AG09319 (cell line): ENCODE measurements at regions not wholly inside any gene's neighbourhood (a gene's known extent, or its start where the extent isn't known, plus 50 kb on each side); places are given as distances from the start of the nearest gene placed in this dataset.

Experiments
- DNase-seq: peaks from one replicate; pipeline ENCODE4 v3.0.0-alpha.2; 2010; ENCODE audit warnings: low read depth; ENCODE audit errors: extremely low read depth
- TF ChIP-seq, protein P1 (sequence below): IDR thresholded peaks from 2 replicates; pipeline ENCODE4 v1.5.1; 2011; ENCODE audit warnings: low read depth, mild to moderate bottlenecking, inconsistent platforms, low read length, moderate library complexity

DNA sequence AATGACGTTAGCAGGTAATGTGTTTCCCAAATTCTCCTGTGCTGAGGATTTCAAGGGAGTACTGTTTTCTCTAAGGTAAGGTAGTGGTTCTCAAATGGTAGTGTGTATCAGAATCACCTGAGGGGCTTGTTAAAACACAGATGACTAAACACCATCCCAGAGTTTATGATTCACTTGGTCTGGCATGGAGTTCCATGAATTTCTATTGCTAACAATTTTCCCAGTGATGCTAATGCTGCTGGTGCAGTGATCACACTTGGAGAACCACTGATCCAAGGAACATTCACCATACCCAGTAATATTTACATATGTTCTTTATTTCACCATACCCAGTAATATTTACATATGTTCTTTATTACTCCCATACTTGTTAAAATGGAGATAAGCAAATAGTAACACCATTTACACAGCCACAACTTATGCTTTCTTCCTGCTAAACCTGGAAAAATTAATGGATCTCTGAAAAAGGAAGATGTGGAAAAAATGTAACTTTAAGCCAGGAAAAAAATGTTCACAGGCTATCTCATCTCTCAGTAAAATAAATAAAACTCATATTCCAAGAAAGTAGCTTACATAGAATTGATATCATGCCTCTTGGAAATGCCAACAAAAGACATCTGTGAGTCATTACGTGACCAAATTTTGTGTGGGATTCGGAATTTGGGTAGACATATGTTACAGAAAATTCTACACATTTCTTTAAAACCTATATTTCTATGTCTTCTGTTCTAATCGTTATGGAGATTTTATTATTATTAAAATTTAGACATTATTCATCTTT, 129.5 kb downstream of the MMUT start:
- TF ChIP-seq, protein P1, sequence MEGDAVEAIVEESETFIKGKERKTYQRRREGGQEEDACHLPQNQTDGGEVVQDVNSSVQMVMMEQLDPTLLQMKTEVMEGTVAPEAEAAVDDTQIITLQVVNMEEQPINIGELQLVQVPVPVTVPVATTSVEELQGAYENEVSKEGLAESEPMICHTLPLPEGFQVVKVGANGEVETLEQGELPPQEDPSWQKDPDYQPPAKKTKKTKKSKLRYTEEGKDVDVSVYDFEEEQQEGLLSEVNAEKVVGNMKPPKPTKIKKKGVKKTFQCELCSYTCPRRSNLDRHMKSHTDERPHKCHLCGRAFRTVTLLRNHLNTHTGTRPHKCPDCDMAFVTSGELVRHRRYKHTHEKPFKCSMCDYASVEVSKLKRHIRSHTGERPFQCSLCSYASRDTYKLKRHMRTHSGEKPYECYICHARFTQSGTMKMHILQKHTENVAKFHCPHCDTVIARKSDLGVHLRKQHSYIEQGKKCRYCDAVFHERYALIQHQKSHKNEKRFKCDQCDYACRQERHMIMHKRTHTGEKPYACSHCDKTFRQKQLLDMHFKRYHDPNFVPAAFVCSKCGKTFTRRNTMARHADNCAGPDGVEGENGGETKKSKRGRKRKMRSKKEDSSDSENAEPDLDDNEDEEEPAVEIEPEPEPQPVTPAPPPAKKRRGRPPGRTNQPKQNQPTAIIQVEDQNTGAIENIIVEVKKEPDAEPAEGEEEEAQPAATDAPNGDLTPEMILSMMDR = no peak
- no peak for DNase-seq

DNA sequence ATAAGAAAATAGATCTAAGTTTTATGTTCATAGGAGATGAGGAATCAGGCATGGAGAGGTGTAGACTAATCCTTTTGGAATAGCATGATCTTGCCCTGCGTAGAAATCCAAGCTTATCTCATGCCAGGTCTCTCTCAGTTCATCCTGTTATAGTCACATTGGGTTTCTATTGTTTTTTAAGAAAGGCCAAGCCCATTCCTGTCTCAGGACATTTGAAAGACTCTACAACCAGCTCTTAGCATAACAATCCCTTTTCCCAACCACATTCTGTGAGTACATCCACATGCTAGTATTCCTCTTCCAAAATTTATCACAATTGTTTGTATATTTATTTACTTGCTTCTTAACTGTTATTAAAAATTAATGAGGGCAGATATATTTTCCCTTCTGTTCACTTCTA, 130.3 kb downstream of the MMUT start:
- TF ChIP-seq, protein P1 = no peak

DNA sequence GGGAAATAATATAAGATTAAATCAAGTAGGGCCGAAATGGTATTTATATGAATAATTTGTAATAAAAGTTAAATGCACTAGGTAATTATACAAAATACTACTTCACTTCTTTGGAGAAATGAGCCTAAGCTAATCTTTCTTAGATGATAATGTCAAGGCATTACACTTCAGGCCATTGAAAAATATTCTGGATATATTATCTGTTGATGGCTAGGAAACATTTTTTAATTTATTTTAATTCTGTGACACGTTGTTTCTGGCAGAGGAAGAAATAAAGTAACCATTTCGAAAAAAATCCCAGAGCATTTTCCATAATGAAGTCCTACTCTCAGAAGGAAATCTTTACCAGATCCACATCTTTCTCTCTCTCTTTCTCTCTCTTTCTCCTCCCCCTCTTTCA, 133.9 kb downstream of the MMUT start:
- TF ChIP-seq, protein P1 = no peak

More for the DNA sequence above, 130.3 kb downstream of the MMUT start:
- no peak for DNase-seq

DNA sequence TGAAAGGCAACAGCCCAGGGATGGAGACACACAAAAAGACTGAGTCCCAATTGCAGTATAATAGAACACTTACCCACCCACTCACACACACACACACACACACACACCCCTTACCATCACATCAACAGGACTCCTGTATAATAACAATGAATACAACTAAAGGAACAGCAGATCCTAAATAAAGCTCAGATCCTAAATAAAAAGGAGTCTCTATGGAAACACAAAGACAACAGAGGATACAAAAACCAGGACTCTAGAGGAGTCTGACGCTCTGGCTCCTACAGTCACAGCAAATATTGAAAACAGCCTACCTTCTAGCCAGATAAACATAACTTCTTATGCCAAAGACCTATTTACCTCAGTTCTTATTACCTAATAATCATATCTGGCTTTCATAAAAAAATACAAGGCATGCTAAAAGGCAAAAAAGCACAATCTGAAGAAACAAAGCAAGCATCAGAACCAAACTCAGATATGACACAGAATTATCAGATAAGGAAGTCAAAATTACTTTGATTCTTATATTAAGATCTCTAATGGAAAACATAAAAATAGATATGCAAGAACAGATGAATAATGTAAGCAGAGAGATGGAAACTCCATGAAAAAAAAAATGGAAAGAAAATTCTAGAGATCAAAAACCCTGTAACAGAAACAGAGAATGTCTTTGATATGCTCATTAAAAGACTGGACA, 134.9 kb downstream of the MMUT start:
- TF ChIP-seq, protein P1 = no peak
- DNase-seq = no peak

More for the DNA sequence above, 133.9 kb downstream of the MMUT start:
- no peak for DNase-seq

DNA sequence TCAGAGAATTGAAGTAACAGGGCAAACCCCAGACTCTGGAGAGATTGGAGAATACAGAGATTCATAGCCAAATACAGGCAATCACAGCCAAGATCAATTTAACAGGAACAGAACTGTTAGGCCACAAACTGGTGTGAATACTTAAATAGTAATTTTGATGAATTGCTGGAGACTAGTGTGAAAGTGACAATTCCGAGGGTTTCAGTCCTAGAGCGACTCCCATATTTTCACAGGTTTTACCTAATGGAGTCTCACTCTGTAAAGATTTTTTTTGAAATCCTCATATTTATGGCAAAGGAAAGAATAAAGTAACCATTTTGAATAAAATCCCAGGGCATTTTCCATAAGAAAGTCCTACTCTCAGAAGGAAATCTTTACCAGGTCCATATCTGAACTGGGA, 135.5 kb downstream of the MMUT start:
- TF ChIP-seq, protein P1 = no peak
- DNase-seq = no peak

DNA sequence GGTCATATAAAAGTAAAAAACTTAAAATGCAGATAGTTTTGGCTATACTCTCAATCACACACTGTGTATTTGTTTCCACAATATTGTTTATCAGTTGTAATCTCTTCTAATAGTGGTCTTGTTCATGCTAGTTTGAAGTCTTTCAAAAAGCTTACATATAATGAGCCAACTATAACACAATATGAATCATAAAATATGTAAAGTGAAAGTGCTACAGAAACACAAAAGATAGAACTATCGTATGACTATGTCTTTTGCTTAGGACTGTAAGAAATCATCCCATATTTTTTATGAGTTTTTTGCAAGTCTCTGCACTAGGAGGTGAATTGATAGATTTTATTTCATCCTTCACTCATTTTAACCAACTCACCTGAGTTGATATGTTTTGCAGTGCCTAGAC, 136.0 kb downstream of the MMUT start:
- no peak for DNase-seq
- TF ChIP-seq, protein P1 = no peak

DNA sequence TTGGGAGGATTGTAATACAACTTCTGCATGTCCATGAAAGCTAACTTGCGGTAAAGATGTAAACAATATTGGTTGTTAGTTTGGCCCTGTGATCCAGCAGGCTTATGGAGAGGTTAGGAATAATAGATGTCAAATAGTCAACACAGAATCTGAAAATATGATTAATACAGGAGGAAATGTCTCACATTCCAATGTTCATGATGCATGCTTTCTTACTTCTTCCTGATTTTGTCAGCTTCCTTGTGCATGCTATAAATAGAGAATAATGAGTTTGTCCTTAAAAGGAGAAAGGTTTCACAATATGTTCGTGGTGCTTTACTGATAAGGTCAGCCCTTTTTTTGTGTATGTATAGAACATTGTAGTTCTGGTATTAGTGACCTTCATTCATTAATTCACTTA, 136.7 kb downstream of the MMUT start:
- DNase-seq = no peak
- TF ChIP-seq, protein P1 = no peak
